Fibroblast of pulmonary artery (primary cell): ENCODE measurements at regions not wholly inside any gene's neighbourhood (a gene's known extent, or its start where the extent isn't known, plus 50 kb on each side); places are given as distances from the start of the nearest gene placed in this dataset.

ENCODE experiments used
- DNase-seq: peaks from one replicate; pipeline ENCODE4 v3.0.0-alpha.2; 2010; ENCODE audit warnings: low read depth
- H3K4me3 ChIP-seq: replicated peaks from 2 replicates; pipeline ENCODE4 v1.5.1; 2011; ENCODE audit warnings: low read depth, mild to moderate bottlenecking, control low read depth, low read length, moderate library complexity
- CTCF ChIP-seq: IDR thresholded peaks from 2 replicates; pipeline ENCODE4 v1.5.1; 2011; ENCODE audit warnings: mild to moderate bottlenecking, control low read depth, low read length, inconsistent platforms; ENCODE audit errors: missing control alignments

GRCh38 chr18:41353777-41354528 lies 601.1 kb upstream of the PIK3C3 start:
- no peak overlapping the region for H3K4me3 ChIP-seq
- no peak for DNase-seq
- no peak for TF ChIP-seq CTCF

GRCh38 chr18:41351430-41351829 lies 603.6 kb upstream of the PIK3C3 start:
- no peak for DNase-seq
- no peak for TF ChIP-seq CTCF
- no peak overlapping the region for H3K4me3 ChIP-seq

- peak; percentile 68 for DNase-seq
- no peak for TF ChIP-seq CTCF
These were observed 608.0 kb upstream of the PIK3C3 start for GRCh38 chr18:41347057-41347456.

GRCh38 chr18:41343808-41344207 lies 611.2 kb upstream of the PIK3C3 start:
- TF ChIP-seq CTCF = no peak
- H3K4me3 ChIP-seq = no peak overlapping the region
- no peak for DNase-seq

More at GRCh38 chr18:41347057-41347456, 608.0 kb upstream of the PIK3C3 start:
- H3K4me3 ChIP-seq = no peak overlapping the region

GRCh38 chr18:41338341-41338740 lies 616.7 kb upstream of the PIK3C3 start:
- no peak for DNase-seq
- H3K4me3 ChIP-seq = no peak overlapping the region
- TF ChIP-seq CTCF = no peak

- H3K4me3 ChIP-seq = no peak overlapping the region
- no peak for TF ChIP-seq CTCF
- no peak for DNase-seq
These were observed 623.4 kb upstream of the PIK3C3 start for GRCh38 chr18:41331661-41332060.

- no peak overlapping the region for H3K4me3 ChIP-seq
- no peak for TF ChIP-seq CTCF
- DNase-seq = peak; percentile 73
These were observed 628.7 kb upstream of the PIK3C3 start for GRCh38 chr18:41326311-41326710.
